ENCODE measurements at regions not wholly inside any gene's neighbourhood (a gene's known extent, or its start where the extent isn't known, plus 50 kb on each side); places are given as distances from the start of the nearest gene placed in this dataset.

DNA sequence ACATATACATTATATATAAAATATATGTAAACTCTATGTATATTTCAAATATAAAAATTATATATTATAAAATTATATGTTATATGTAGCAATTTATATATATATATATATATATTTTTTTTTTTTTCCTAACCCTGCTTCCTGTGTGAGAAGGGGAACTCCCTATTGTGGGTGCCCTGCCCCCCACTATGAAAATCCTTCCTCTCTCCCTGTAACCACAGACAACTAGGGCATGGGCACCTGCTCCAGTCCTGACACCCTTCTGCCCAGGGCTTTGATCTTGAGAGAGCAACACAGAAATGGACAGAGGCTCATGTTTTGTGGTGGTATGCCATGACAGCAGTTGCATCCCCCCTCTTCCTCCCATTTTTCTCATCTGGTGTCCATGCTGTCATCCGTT is 148.7 kb upstream of the IL12B start:
- Histone ChIP-seq H3F3A (ENCODE audit: insufficient read depth) (no peaks in the 10 kb centered on the region), H3K9me2 (ENCODE audit: insufficient read depth) (no peaks in the 10 kb centered on the region), H3K36me3 (ENCODE audit: low read depth) (no peaks in the 10 kb centered on the region), H3K9me3 (ENCODE audit: low read depth) (no peaks in the 10 kb centered on the region), H3K4me1 (ENCODE audit: insufficient read depth) (peaks cover 4% of the 10 kb centered on the region; the same call in 1 of the 2 replicates), H3K27me3 (replicated peaks; ENCODE audit: insufficient read depth) (no peaks in the 10 kb centered on the region), H3K4me3 (no peak overlapping the region), H3K79me2 (ENCODE audit: insufficient read depth) (no peaks in the 10 kb centered on the region), H3K9ac (no peak overlapping the region), H3K27ac (no peak overlapping the region), H3K4me2 (ENCODE audit: unreplicated experiment) (no peak overlapping the region), H2AFZ (no peak overlapping the region), H4K20me1 (ENCODE audit: insufficient read depth) (no peaks in the 10 kb centered on the region)
- TF ChIP-seq EZH2phosphoT487 (IDR thresholded peaks at IDR 0.05; ENCODE audit: insufficient read depth, low read depth) (no peak), EZH2 (IDR thresholded peaks at IDR 0.05; ENCODE audit: insufficient read depth, poor library complexity, severe bottlenecking) (no peak)
- WGBS, 2 experiments (ENCODE audit: low coverage in 1 of 2, low lambda C conversion rate in 2 of 2, missing lambda C conversion rate in 2 of 2): 67 to 78% methylated on average over 1 of the region's 1 CpG
- no peak for DNase-seq
- in situ Hi-C loops (cut with MboI): no loop called here

- no peak overlapping the region for H3K4me2 ChIP-seq (ENCODE audit: unreplicated experiment)
- no peaks in the 10 kb centered on the region for H3K36me3 ChIP-seq (ENCODE audit: low read depth)
- no peak overlapping the region for H3K27ac ChIP-seq
- no peak overlapping the region for H3K4me3 ChIP-seq
- H2AFZ ChIP-seq: no peak overlapping the region
- H3K79me2 ChIP-seq (ENCODE audit: insufficient read depth): no peaks in the 10 kb centered on the region
- no peaks in the 10 kb centered on the region for H4K20me1 ChIP-seq (ENCODE audit: insufficient read depth)
- WGBS, 2 experiments (ENCODE audit: low coverage in 1 of 2, low lambda C conversion rate in 2 of 2, missing lambda C conversion rate in 2 of 2): 70 to 84% methylated on average over 2 of the region's 2 CpGs
- in situ Hi-C loops (cut with MboI): no loop called here
- no peak for DNase-seq
- no peaks in the 10 kb centered on the region for H3K9me2 ChIP-seq (ENCODE audit: insufficient read depth)
- H3K9ac ChIP-seq: no peak overlapping the region
- no peaks in the 10 kb centered on the region for H3K9me3 ChIP-seq (ENCODE audit: low read depth)
- H3F3A ChIP-seq (ENCODE audit: insufficient read depth): no peaks in the 10 kb centered on the region
- peaks cover 4% of the 10 kb centered on the region; the same call in 1 of the 2 replicates for H3K4me1 ChIP-seq (ENCODE audit: insufficient read depth)
- H3K27me3 ChIP-seq (replicated peaks; ENCODE audit: insufficient read depth): no peaks in the 10 kb centered on the region
- TF ChIP-seq EZH2phosphoT487 (IDR thresholded peaks at IDR 0.05; ENCODE audit: insufficient read depth, low read depth) (no peak), EZH2 (IDR thresholded peaks at IDR 0.05; ENCODE audit: insufficient read depth, poor library complexity, severe bottlenecking) (no peak)
Observed at GRCh38 chr5:159480849-159481248, 150.6 kb upstream of the IL12B start.

DNA sequence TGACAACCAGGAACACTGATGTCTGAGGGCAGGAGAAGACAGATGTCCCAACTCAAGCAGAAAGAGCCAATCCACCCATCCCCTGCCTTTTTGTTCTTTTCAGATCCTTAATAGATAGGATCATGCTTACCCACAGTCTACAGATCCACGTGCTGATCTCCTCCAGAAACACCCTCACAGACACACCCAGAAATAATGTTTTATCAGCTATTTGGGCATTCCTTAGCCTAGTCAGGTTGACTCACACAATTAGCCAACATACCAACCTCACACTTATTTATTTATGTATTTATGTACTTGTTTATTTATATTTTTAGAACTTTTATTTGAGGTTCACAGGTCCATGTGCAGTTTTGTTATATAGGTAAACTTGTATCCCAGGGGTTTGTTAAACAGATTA is 151.5 kb upstream of the IL12B start:
- WGBS, 2 experiments (ENCODE audit: low coverage in 1 of 2, low lambda C conversion rate in 2 of 2, missing lambda C conversion rate in 2 of 2): 76 to 80% methylated on average over 1 of the region's 1 CpG
- Histone ChIP-seq H3K27ac (no peak overlapping the region), H3K9me2 (ENCODE audit: insufficient read depth) (no peaks in the 10 kb centered on the region), H4K20me1 (ENCODE audit: insufficient read depth) (no peaks in the 10 kb centered on the region), H3K9ac (no peak overlapping the region), H3K9me3 (ENCODE audit: low read depth) (no peaks in the 10 kb centered on the region), H3K4me3 (no peak overlapping the region), H3F3A (ENCODE audit: insufficient read depth) (no peaks in the 10 kb centered on the region), H2AFZ (no peak overlapping the region), H3K36me3 (ENCODE audit: low read depth) (no peaks in the 10 kb centered on the region), H3K4me2 (ENCODE audit: unreplicated experiment) (no peak overlapping the region), H3K79me2 (ENCODE audit: insufficient read depth) (no peaks in the 10 kb centered on the region), H3K27me3 (replicated peaks; ENCODE audit: insufficient read depth) (no peaks in the 10 kb centered on the region), H3K4me1 (ENCODE audit: insufficient read depth) (peaks cover 4% of the 10 kb centered on the region; the same call in 1 of the 2 replicates)
- DNase-seq: no peak
- no peak for TF ChIP-seq EZH2phosphoT487 (IDR thresholded peaks at IDR 0.05; ENCODE audit: insufficient read depth, low read depth)
- no peak for TF ChIP-seq EZH2 (IDR thresholded peaks at IDR 0.05; ENCODE audit: insufficient read depth, poor library complexity, severe bottlenecking)
- in situ Hi-C loops (cut with MboI): no loop called here

DNA sequence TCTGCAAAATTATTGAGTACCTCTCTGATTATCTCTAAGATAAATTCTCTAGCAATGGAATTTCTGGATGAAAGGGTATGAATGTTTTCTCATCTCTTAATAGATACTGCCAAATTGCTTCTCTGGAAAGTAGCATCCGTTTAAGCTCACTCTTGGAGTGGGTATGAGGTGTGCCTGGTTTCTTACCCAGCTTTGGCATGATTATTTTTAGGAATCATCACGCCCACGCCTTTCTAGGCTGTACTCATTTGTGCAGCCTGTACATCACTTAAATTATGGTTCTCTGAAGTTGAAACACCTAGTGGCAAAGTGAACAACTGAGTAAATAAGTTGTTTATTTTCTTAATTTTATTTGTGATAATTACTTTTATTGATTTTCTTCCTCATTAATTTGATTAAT is 156.5 kb upstream of the IL12B start:
- no peaks in the 10 kb centered on the region for H3K9me2 ChIP-seq (ENCODE audit: insufficient read depth)
- no peaks in the 10 kb centered on the region for H3K36me3 ChIP-seq (ENCODE audit: low read depth)
- no peak overlapping the region for H2AFZ ChIP-seq
- H3K4me3 ChIP-seq: no peak overlapping the region
- no peak overlapping the region for H3K9ac ChIP-seq
- H3K4me2 ChIP-seq (ENCODE audit: unreplicated experiment): no peak overlapping the region
- no peaks in the 10 kb centered on the region for H3K4me1 ChIP-seq (ENCODE audit: insufficient read depth)
- 65 to 68% methylated on average over 3 of the region's 3 CpGs for WGBS, 2 experiments (ENCODE audit: low coverage in 1 of 2, low lambda C conversion rate in 2 of 2, missing lambda C conversion rate in 2 of 2)
- in situ Hi-C loops (cut with MboI): no loop called here
- no peaks in the 10 kb centered on the region for H3K27me3 ChIP-seq (replicated peaks; ENCODE audit: insufficient read depth)
- no peak for TF ChIP-seq EZH2 (IDR thresholded peaks at IDR 0.05; ENCODE audit: insufficient read depth, poor library complexity, severe bottlenecking)
- no peak for TF ChIP-seq EZH2phosphoT487 (IDR thresholded peaks at IDR 0.05; ENCODE audit: insufficient read depth, low read depth)
- no peaks in the 10 kb centered on the region for H3F3A ChIP-seq (ENCODE audit: insufficient read depth)
- no peak overlapping the region for H3K27ac ChIP-seq
- no peaks in the 10 kb centered on the region for H3K9me3 ChIP-seq (ENCODE audit: low read depth)
- H3K79me2 ChIP-seq (ENCODE audit: insufficient read depth): no peaks in the 10 kb centered on the region
- no peak for DNase-seq
- H4K20me1 ChIP-seq (ENCODE audit: insufficient read depth): no peaks in the 10 kb centered on the region

- no peak overlapping the region for H3K4me2 ChIP-seq (ENCODE audit: unreplicated experiment)
- no peak overlapping the region for H3K27ac ChIP-seq
- no peaks in the 10 kb centered on the region for H3K36me3 ChIP-seq (ENCODE audit: low read depth)
- H3K4me3 ChIP-seq: no peak overlapping the region
- H3F3A ChIP-seq (ENCODE audit: insufficient read depth): no peaks in the 10 kb centered on the region
- H4K20me1 ChIP-seq (ENCODE audit: insufficient read depth): no peaks in the 10 kb centered on the region
- no peak overlapping the region for H3K9ac ChIP-seq
- TF ChIP-seq EZH2 (IDR thresholded peaks at IDR 0.05; ENCODE audit: insufficient read depth, poor library complexity, severe bottlenecking): no peak
- no peak for TF ChIP-seq EZH2phosphoT487 (IDR thresholded peaks at IDR 0.05; ENCODE audit: insufficient read depth, low read depth)
- no peaks in the 10 kb centered on the region for H3K79me2 ChIP-seq (ENCODE audit: insufficient read depth)
- in situ Hi-C loops (cut with MboI): no loop called here
- H3K9me3 ChIP-seq (ENCODE audit: low read depth): no peaks in the 10 kb centered on the region
- H3K9me2 ChIP-seq (ENCODE audit: insufficient read depth): no peaks in the 10 kb centered on the region
- H3K4me1 ChIP-seq (ENCODE audit: insufficient read depth): no peaks in the 10 kb centered on the region
- no peak for DNase-seq
- no peaks in the 10 kb centered on the region for H3K27me3 ChIP-seq (replicated peaks; ENCODE audit: insufficient read depth)
- no peak overlapping the region for H2AFZ ChIP-seq
- WGBS, 2 experiments (ENCODE audit: low coverage in 1 of 2, low lambda C conversion rate in 2 of 2, missing lambda C conversion rate in 2 of 2): 62 to 65% methylated on average over 4 of the region's 4 CpGs
Observed at GRCh38 chr5:159488516-159488915, 158.2 kb upstream of the IL12B start.

Data from GM23248 (cell line).